ENCODE measurements at regions not wholly inside any gene's neighbourhood (a gene's known extent, or its start where the extent isn't known, plus 50 kb on each side); places are given as distances from the start of the nearest gene placed in this dataset.

DNA sequence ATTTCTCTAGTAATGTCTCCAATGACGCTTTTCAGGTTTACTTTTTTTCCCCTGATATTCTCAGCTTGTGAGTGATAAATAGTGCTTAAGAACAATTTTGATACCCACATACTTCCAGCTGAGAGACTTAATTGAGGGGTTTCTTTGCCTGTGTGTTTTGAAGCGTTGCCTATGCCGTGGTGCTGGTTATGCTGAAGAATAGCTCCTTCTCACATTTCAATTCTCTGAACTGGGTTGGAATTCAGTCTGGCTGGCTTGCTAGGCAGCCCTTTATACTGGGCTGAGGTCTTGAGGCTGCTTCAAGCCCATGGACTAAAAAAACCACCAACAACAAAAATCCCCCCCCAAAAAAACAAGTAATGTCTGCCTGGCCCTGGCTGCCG, 87.4 kb downstream of the CHST2 start:
- TF ChIP-seq, protein P1, sequence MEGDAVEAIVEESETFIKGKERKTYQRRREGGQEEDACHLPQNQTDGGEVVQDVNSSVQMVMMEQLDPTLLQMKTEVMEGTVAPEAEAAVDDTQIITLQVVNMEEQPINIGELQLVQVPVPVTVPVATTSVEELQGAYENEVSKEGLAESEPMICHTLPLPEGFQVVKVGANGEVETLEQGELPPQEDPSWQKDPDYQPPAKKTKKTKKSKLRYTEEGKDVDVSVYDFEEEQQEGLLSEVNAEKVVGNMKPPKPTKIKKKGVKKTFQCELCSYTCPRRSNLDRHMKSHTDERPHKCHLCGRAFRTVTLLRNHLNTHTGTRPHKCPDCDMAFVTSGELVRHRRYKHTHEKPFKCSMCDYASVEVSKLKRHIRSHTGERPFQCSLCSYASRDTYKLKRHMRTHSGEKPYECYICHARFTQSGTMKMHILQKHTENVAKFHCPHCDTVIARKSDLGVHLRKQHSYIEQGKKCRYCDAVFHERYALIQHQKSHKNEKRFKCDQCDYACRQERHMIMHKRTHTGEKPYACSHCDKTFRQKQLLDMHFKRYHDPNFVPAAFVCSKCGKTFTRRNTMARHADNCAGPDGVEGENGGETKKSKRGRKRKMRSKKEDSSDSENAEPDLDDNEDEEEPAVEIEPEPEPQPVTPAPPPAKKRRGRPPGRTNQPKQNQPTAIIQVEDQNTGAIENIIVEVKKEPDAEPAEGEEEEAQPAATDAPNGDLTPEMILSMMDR (IDR thresholded peaks at IDR 0.05), result no peak
- no peak for TF ChIP-seq POLR2A (IDR thresholded peaks at IDR 0.05)

All from breast epithelium (tissue), 3 donors.